ENCODE measurements at regions not wholly inside any gene's neighbourhood (a gene's known extent, or its start where the extent isn't known, plus 50 kb on each side); places are given as distances from the start of the nearest gene placed in this dataset.

- DNase-seq (ENCODE audit: low read depth, low spot score) (no peak), FAIRE-seq (no peak), ATAC-seq (no peak)
- intact Hi-C loops (cut with micrococcal nuclease; ENCODE audit: unreplicated experiment) (no loop called here), in situ Hi-C loops (cut with MboI) (no loop called here)
- ChIA-PET SMC1A (ENCODE audit: uncharacterized antibody, unreplicated experiment) (no interaction called here), CTCF (no interaction called here), RAD21 (ENCODE audit: unreplicated experiment) (no interaction called here), POLR2A (no interaction called here)
- Histone ChIP-seq H3K36me3 (ENCODE audit: control insufficient read depth in 2 of 2, insufficient read depth in 2 of 2, low read length in 1 of 2) (no peaks in the 10 kb centered on the region), H3K27me3 (replicated peaks in 1 of 2; ENCODE audit: control insufficient read depth in 2 of 2, insufficient read depth in 2 of 2, low read length in 1 of 2) (no peaks in the 10 kb centered on the region), H3K4me1 (ENCODE audit: control insufficient read depth, insufficient read depth, low read length) (no peaks in the 10 kb centered on the region), H3K4me3 (no peak overlapping the region), H3K4me2 (ENCODE audit: control insufficient read depth, insufficient read depth) (no peak overlapping the region), H3K79me2 (ENCODE audit: control insufficient read depth, insufficient read depth, low read length) (no peaks in the 10 kb centered on the region), H3K27ac (ENCODE audit: control insufficient read depth, insufficient read depth) (no peak overlapping the region), H3K9me3 (replicated peaks; ENCODE audit: control insufficient read depth, insufficient read depth, low read length) (no peaks in the 10 kb centered on the region), H4K20me1 (ENCODE audit: control insufficient read depth, insufficient read depth) (no peaks in the 10 kb centered on the region), H2AFZ (ENCODE audit: control insufficient read depth, low read depth, low read length) (no peak overlapping the region), H3K9ac (ENCODE audit: control insufficient read depth, insufficient read depth, low read length) (no peak overlapping the region)
- TF ChIP-seq ZBTB40 (IDR thresholded peaks at IDR 0.05; ENCODE audit: borderline replicate concordance) (no peak), HCFC1 (IDR thresholded peaks at IDR 0.05; ENCODE audit: low read length) (no peak), MXI1 (IDR thresholded peaks at IDR 0.05; ENCODE audit: low read depth, low read length) (no peak)
- TF ChIP-seq, protein P1, sequence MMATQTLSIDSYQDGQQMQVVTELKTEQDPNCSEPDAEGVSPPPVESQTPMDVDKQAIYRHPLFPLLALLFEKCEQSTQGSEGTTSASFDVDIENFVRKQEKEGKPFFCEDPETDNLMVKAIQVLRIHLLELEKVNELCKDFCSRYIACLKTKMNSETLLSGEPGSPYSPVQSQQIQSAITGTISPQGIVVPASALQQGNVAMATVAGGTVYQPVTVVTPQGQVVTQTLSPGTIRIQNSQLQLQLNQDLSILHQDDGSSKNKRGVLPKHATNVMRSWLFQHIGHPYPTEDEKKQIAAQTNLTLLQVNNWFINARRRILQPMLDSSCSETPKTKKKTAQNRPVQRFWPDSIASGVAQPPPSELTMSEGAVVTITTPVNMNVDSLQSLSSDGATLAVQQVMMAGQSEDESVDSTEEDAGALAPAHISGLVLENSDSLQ (IDR thresholded peaks at IDR 0.05) = no peak
- TF ChIP-seq, protein P2, sequence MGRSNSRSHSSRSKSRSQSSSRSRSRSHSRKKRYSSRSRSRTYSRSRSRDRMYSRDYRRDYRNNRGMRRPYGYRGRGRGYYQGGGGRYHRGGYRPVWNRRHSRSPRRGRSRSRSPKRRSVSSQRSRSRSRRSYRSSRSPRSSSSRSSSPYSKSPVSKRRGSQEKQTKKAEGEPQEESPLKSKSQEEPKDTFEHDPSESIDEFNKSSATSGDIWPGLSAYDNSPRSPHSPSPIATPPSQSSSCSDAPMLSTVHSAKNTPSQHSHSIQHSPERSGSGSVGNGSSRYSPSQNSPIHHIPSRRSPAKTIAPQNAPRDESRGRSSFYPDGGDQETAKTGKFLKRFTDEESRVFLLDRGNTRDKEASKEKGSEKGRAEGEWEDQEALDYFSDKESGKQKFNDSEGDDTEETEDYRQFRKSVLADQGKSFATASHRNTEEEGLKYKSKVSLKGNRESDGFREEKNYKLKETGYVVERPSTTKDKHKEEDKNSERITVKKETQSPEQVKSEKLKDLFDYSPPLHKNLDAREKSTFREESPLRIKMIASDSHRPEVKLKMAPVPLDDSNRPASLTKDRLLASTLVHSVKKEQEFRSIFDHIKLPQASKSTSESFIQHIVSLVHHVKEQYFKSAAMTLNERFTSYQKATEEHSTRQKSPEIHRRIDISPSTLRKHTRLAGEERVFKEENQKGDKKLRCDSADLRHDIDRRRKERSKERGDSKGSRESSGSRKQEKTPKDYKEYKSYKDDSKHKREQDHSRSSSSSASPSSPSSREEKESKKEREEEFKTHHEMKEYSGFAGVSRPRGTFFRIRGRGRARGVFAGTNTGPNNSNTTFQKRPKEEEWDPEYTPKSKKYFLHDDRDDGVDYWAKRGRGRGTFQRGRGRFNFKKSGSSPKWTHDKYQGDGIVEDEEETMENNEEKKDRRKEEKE (IDR thresholded peaks at IDR 0.05) = no peak
- BruUV-seq (replicated peaks) = no TSS peak
- whole genome bisulfite sequencing (ENCODE audit: insufficient coverage, insufficient replicate concordance, low lambda C conversion rate, missing lambda C conversion rate) = 17% methylated on average over 6 of the region's 6 CpGs
These were observed 2382.4 kb downstream of the PCDH9 start for GRCh38 chr13:64847767-64848166.
